Suprapubic skin (tissue), 4 donors: ENCODE measurements at regions not wholly inside any gene's neighbourhood (a gene's known extent, or its start where the extent isn't known, plus 50 kb on each side); places are given as distances from the start of the nearest gene placed in this dataset.

ENCODE experiments used
- DNase-seq, 2 donors: peaks; one replicate each; pipeline ENCODE4 v3.0.0-alpha.2; 2019; ENCODE audit warnings: low spot score in 2 of 2
- H3K27ac ChIP-seq: fragments of 200-600 bp; sonication (generic); one replicate; pipeline ENCODE4 v1.5.1; 2019
- H3K27me3 ChIP-seq: fragments of 200-600 bp; sonication (generic); one replicate; pipeline ENCODE4 v1.5.1; 2019
- H3K36me3 ChIP-seq: fragments of 200-600 bp; sonication (generic); one replicate; pipeline ENCODE4 v1.5.1; 2019
- H3K4me1 ChIP-seq: fragments of 200-600 bp; sonication (generic); one replicate; pipeline ENCODE4 v1.5.1; 2019
- H3K4me3 ChIP-seq: fragments of 200-600 bp; sonication (generic); one replicate; pipeline ENCODE4 v1.5.1; 2019; ENCODE audit warnings: mild to moderate bottlenecking
- H3K9me3 ChIP-seq: fragments of 200-600 bp; sonication (generic); one replicate; pipeline ENCODE4 v1.5.1; 2019
- CTCF ChIP-seq, 2 donors: fragments of 200-600 bp in 1 of 2; fragments of 450-650 bp in 1 of 2; sonication (generic) in 1 of 2; IDR thresholded peaks; one replicate each; pipeline ENCODE4 v1.5.1; 2016 to 2019; ENCODE audit warnings: antibody characterized with exemption in 2 of 2, mild to moderate bottlenecking in 1 of 2, moderate library complexity in 1 of 2
- EP300 ChIP-seq: sonication (generic); formaldehyde crosslinking; IDR thresholded peaks from one replicate; pipeline ENCODE4 v1.6.1; 2017; ENCODE audit warnings: antibody characterized with exemption
- POLR2A ChIP-seq, 2 donors: fragments of 450-650 bp; IDR thresholded peaks; one replicate each; pipeline ENCODE4 v1.6.1; 2017; ENCODE audit warnings: antibody characterized with exemption in 2 of 2, mild to moderate bottlenecking in 2 of 2, moderate library complexity in 2 of 2
- POLR2AphosphoS5 ChIP-seq, 3 donors: sonication (generic); formaldehyde crosslinking; IDR thresholded peaks; one replicate each; pipeline ENCODE4 v1.6.1; 2017; ENCODE audit warnings: antibody characterized with exemption in 3 of 3
- WGBS: methylation state at CpG from one replicate; pipeline ENCODE4 v1.1.5; 2018; 5-methylcytosine and 5-hydroxymethylcytosine counted together

- no peak for TF ChIP-seq CTCF (IDR thresholded peaks at IDR 0.05)
- TF ChIP-seq EP300, result no peak
- no peak for TF ChIP-seq POLR2AphosphoS5 (IDR thresholded peaks at IDR 0.05)
- no peak for TF ChIP-seq POLR2A (IDR thresholded peaks at IDR 0.05)
- DNase-seq, result no peak
- Histone ChIP-seq H3K36me3 (no peaks in the 10 kb centered on the region), H3K4me3 (no peak overlapping the region), H3K27ac (no peak overlapping the region), H3K27me3 (no peaks in the 10 kb centered on the region), H3K4me1 (no peaks in the 10 kb centered on the region), H3K9me3 (no peaks in the 10 kb centered on the region)
- WGBS, result 0% methylated on average over 1 of the region's 1 CpG
These were observed 881.1 kb downstream of the EPHA7 start for GRCh38 chr6:92538275-92538674.

GRCh38 chr6:92534109-92534508 lies 885.2 kb downstream of the EPHA7 start:
- WGBS, result 47% methylated on average over 3 of the region's 3 CpGs
- no peak for TF ChIP-seq POLR2A (IDR thresholded peaks at IDR 0.05)
- no peak for TF ChIP-seq POLR2AphosphoS5 (IDR thresholded peaks at IDR 0.05)
- TF ChIP-seq EP300, result no peak
- no peak for TF ChIP-seq CTCF (IDR thresholded peaks at IDR 0.05)
- Histone ChIP-seq H3K4me1 (no peaks in the 10 kb centered on the region), H3K27me3 (no peaks in the 10 kb centered on the region), H3K36me3 (no peaks in the 10 kb centered on the region), H3K27ac (no peak overlapping the region), H3K9me3 (no peaks in the 10 kb centered on the region), H3K4me3 (no peak overlapping the region)
- DNase-seq, result no peak

GRCh38 chr6:92522589-92522988 lies 896.8 kb downstream of the EPHA7 start:
- Histone ChIP-seq H3K27ac (no peak overlapping the region), H3K4me3 (no peak overlapping the region), H3K27me3 (no peaks in the 10 kb centered on the region), H3K4me1 (no peaks in the 10 kb centered on the region), H3K36me3 (no peaks in the 10 kb centered on the region), H3K9me3 (peaks cover 8% of the 10 kb centered on the region)
- WGBS, result 87% methylated on average over 2 of the region's 2 CpGs
- no peak for TF ChIP-seq POLR2AphosphoS5 (IDR thresholded peaks at IDR 0.05)
- no peak for TF ChIP-seq EP300
- no peak for TF ChIP-seq POLR2A (IDR thresholded peaks at IDR 0.05)
- DNase-seq, result no peak

GRCh38 chr6:92521553-92521952 lies 897.8 kb downstream of the EPHA7 start:
- H3K4me1 ChIP-seq, result no peaks in the 10 kb centered on the region
- WGBS, result 50% methylated on average over 1 of the region's 1 CpG
- peaks cover 8% of the 10 kb centered on the region for H3K9me3 ChIP-seq
- H3K27ac ChIP-seq, result no peak overlapping the region
- DNase-seq, result no peak
- no peak overlapping the region for H3K4me3 ChIP-seq
- H3K27me3 ChIP-seq, result no peaks in the 10 kb centered on the region
- TF ChIP-seq POLR2AphosphoS5 (IDR thresholded peaks at IDR 0.05), result no peak
- no peaks in the 10 kb centered on the region for H3K36me3 ChIP-seq

- 95% methylated on average over 1 of the region's 1 CpG for WGBS
These were observed 909.2 kb downstream of the EPHA7 start for GRCh38 chr6:92510137-92510536.

GRCh38 chr6:92507552-92507951 lies 911.8 kb downstream of the EPHA7 start:
- no peaks in the 10 kb centered on the region for H3K27me3 ChIP-seq
- no peak for DNase-seq
- TF ChIP-seq POLR2AphosphoS5 (IDR thresholded peaks at IDR 0.05) (no peak), CTCF (IDR thresholded peaks at IDR 0.05) (no peak), EP300 (no peak), POLR2A (IDR thresholded peaks at IDR 0.05) (no peak)
- 71% methylated on average over 3 of the region's 3 CpGs for WGBS
- H3K9me3 ChIP-seq, result peaks cover 12% of the 10 kb centered on the region
- no peak overlapping the region for H3K4me3 ChIP-seq
- no peaks in the 10 kb centered on the region for H3K36me3 ChIP-seq
- no peaks in the 10 kb centered on the region for H3K4me1 ChIP-seq
- H3K27ac ChIP-seq, result no peak overlapping the region

More at GRCh38 chr6:92510137-92510536, 909.2 kb downstream of the EPHA7 start:
- DNase-seq, result no peak
- Histone ChIP-seq H3K36me3 (no peaks in the 10 kb centered on the region), H3K9me3 (peaks cover 12% of the 10 kb centered on the region), H3K27me3 (no peaks in the 10 kb centered on the region), H3K4me3 (no peak overlapping the region), H3K27ac (no peak overlapping the region), H3K4me1 (no peaks in the 10 kb centered on the region)
- TF ChIP-seq EP300, result no peak
- no peak for TF ChIP-seq CTCF (IDR thresholded peaks at IDR 0.05)
- no peak for TF ChIP-seq POLR2A (IDR thresholded peaks at IDR 0.05)
- no peak for TF ChIP-seq POLR2AphosphoS5 (IDR thresholded peaks at IDR 0.05)
